ES-I3 (cell line): ENCODE measurements at regions not wholly inside any gene's neighbourhood (a gene's known extent, or its start where the extent isn't known, plus 50 kb on each side); places are given as distances from the start of the nearest gene placed in this dataset.
"Not testable (repeated sequence)": the region's sequence is repeated elsewhere in the genome, so short reads cannot be mapped to it uniquely, and the experiment has no call there.

ENCODE experiments used
- H3K36me3 ChIP-seq: 2 replicates; pipeline ENCODE4 v1.6.1; 2013; ENCODE audit warnings: mild to moderate bottlenecking, low read length, control low read depth, moderate library complexity; ENCODE audit not compliant: insufficient read depth
- H3K4me1 ChIP-seq: 2 replicates; pipeline ENCODE4 v1.6.1; 2013; ENCODE audit warnings: mild to moderate bottlenecking, control low read depth, low read length; ENCODE audit not compliant: insufficient read depth
- H3K9ac ChIP-seq: 2 replicates; pipeline ENCODE4 v1.6.1; 2013; ENCODE audit warnings: low read depth, mild to moderate bottlenecking, low read length, moderate library complexity
- H3K9me3 ChIP-seq: 2 replicates; pipeline ENCODE4 v1.6.1; 2013; ENCODE audit warnings: mild to moderate bottlenecking, low read length, moderate library complexity; ENCODE audit not compliant: control insufficient read depth, insufficient read depth

DNA sequence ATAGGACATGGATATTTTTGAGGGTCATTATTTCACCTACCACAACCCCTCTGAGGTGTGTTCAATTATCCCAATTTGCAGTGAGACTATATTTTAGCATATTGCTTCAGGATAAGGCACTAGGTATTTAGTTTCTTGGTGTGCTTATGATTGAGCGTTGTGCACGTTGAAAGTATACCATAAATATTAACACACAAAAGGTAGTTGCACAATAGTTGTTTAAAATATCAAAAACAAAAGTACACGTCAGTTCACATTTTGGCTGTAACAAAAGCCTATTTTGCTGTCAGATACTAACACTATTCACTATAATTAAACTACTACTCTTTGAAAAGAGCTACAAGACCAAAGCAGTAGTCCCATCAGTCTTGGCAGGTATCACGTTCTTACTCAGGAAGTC lies 367.5 kb downstream of the DSC3 start:
- Histone ChIP-seq H3K4me1 (no peaks in the 10 kb centered on the region), H3K36me3 (no peaks in the 10 kb centered on the region), H3K9ac (no peak overlapping the region), H3K9me3 (no peaks in the 10 kb centered on the region)

GRCh38 chr18:30674596-30674995 lies 367.9 kb downstream of the DSC3 start:
- Histone ChIP-seq H3K9me3 (no peaks in the 10 kb centered on the region), H3K4me1 (no peaks in the 10 kb centered on the region), H3K36me3 (no peaks in the 10 kb centered on the region), H3K9ac (no peak overlapping the region)

DNA sequence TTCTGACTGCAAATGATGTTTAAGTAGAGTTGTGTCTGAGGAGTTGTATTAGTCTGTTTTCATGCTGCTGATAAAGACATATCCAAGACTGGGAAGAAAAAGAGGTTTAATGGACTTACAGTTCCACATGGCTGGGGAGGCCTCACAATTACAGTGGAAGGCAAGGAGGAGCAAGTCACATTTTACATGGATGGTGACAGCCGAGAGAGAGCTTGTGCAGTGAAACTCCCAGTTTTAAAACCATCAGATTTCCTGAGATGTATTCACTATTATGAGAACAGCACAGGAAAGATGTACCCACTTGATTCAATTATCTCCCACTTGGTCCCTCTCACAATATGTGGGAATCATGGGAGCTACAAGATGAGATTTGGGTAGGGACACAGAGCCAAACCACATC lies 370.1 kb downstream of the DSC3 start:
- H3K4me1 ChIP-seq, H3K9me3 ChIP-seq, H3K36me3 ChIP-seq, H3K9ac ChIP-seq: not testable (repeated sequence)

GRCh38 chr18:30658306-30658705 lies 384.2 kb downstream of the DSC3 start:
- Histone ChIP-seq H3K4me1 (no peaks in the 10 kb centered on the region), H3K36me3 (no peaks in the 10 kb centered on the region), H3K9me3 (no peaks in the 10 kb centered on the region), H3K9ac (no peak overlapping the region)

DNA sequence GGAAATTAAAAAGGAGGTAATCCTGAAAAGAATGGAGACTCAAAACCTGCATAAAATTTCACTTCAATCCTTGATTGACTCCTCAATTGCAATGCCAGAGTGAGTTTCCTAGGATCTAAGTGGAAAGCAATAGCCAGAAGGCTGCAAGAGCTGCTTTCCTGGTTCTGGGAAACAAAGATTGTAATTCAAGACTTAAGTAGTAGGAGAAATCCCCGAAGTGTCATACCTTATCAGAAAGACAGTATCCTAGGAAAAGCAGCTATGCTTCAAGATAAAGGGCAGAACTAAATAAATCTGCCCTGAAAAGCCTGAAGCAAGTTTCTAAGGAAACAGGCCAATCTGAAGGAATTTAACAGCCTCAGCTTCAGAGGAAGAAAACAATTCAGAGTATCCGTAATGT lies 390.2 kb downstream of the DSC3 start:
- Histone ChIP-seq H3K4me1 (no peaks in the 10 kb centered on the region), H3K36me3 (no peaks in the 10 kb centered on the region), H3K9ac (no peak overlapping the region), H3K9me3 (no peaks in the 10 kb centered on the region)

DNA sequence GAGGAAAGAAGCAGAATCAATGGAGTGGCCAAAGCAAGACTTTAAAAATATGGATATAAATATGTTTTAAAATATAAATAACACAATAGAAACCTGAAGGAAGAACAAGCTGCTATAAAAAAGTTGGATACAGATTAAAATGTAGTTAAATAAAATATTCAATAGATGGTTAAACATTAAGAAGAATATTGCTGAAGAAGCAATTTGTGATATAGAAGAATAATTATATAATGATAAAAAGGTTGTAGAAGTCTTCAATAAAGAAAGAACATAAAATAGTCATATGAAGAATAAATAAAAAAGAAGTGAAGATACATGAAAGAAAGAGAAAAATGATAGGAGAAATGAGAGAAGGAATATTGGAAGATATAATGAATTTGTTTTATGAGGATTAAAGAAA lies 392.0 kb downstream of the DSC3 start:
- no peaks in the 10 kb centered on the region for H3K4me1 ChIP-seq
- no peak overlapping the region for H3K9ac ChIP-seq
- no peaks in the 10 kb centered on the region for H3K9me3 ChIP-seq
- no peaks in the 10 kb centered on the region for H3K36me3 ChIP-seq

GRCh38 chr18:30644158-30644557 lies 398.4 kb downstream of the DSC3 start:
- no peak overlapping the region for H3K9ac ChIP-seq
- H3K4me1 ChIP-seq: no peaks in the 10 kb centered on the region
- H3K36me3 ChIP-seq: no peaks in the 10 kb centered on the region
- no peaks in the 10 kb centered on the region for H3K9me3 ChIP-seq

GRCh38 chr18:30639361-30639760 lies 403.2 kb downstream of the DSC3 start:
- Histone ChIP-seq H3K9me3 (no peaks in the 10 kb centered on the region), H3K9ac (no peak overlapping the region), H3K36me3 (no peaks in the 10 kb centered on the region), H3K4me1 (no peaks in the 10 kb centered on the region)

GRCh38 chr18:30634249-30634648 lies 408.3 kb downstream of the DSC3 start:
- Histone ChIP-seq H3K36me3 (no peaks in the 10 kb centered on the region), H3K4me1 (peaks cover 11% of the 10 kb centered on the region), H3K9ac (no peak overlapping the region), H3K9me3 (peaks cover 7% of the 10 kb centered on the region; the same call in 1 of the 2 replicates)

DNA sequence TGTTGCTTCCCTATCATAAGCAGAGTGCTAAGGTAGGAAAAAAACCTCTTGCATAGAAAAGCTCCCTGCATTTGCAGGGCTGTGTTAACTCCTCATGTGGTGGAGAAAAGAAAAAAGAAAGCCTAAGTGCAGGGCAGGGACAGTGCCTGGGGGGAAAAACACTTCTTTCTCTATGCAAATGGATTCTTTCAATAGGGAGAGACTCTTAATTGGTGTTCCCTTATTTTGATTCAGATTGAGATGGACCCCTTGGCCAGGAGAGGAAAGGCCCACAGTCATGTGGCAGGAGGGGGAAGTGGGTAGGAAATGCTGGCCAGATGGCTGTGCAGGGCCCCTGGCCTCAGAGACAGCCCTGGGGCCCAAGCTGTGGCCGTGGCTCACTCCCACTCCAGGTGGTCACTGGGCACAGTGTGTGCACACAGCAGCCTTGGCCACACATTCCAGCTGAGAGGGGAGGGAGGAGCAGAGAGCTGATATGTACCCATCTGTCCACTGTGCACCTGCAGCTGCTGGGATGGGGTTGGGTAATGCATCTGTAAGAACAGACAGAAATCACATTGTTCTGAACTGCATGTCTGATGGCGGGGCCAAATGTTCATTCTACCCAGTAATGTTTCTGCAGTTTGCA lies 410.4 kb downstream of the DSC3 start:
- H3K9ac ChIP-seq: no peak overlapping the region
- peaks cover 11% of the 10 kb centered on the region for H3K4me1 ChIP-seq
- no peaks in the 10 kb centered on the region for H3K36me3 ChIP-seq
- peaks cover 14% of the 10 kb centered on the region for H3K9me3 ChIP-seq

- peaks cover 10% of the 10 kb centered on the region for H3K9me3 ChIP-seq
- H3K4me1 ChIP-seq: peaks cover 16% of the 10 kb centered on the region; the same call in 1 of the 2 replicates
- no peaks in the 10 kb centered on the region for H3K36me3 ChIP-seq
- H3K9ac ChIP-seq: no peak overlapping the region
These were observed 416.6 kb downstream of the DSC3 start for GRCh38 chr18:30625961-30626360.

GRCh38 chr18:30623401-30624065 lies 419.0 kb downstream of the DSC3 start:
- H3K4me1 ChIP-seq: peaks cover 16% of the 10 kb centered on the region; the same call in 1 of the 2 replicates
- no peaks in the 10 kb centered on the region for H3K36me3 ChIP-seq
- no peak overlapping the region for H3K9ac ChIP-seq
- H3K9me3 ChIP-seq: peaks cover 9% of the 10 kb centered on the region

GRCh38 chr18:30622635-30623034 lies 419.9 kb downstream of the DSC3 start:
- Histone ChIP-seq H3K9ac (no peak overlapping the region), H3K9me3 (peaks cover 3% of the 10 kb centered on the region; the same call in 1 of the 2 replicates), H3K4me1 (peaks cover 16% of the 10 kb centered on the region; the same call in 1 of the 2 replicates), H3K36me3 (no peaks in the 10 kb centered on the region)

DNA sequence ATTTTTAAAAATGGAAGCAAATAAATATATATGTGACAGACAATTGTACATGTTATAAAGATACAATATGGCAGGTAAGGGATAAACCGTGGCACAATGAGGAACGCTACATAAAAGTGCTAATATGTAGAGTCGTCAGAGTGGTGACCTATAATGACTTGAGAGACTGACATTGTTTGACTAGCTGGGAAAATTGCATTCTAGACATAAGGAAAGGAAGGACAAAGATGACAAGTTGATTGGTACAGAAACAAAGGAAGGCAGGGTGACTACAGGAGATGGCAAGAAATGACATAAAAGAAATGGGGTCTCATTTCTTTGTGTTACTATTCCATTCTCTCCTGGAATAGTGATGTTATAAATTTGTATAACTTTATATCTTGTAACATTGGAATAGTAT lies 420.4 kb downstream of the DSC3 start:
- Histone ChIP-seq H3K9me3 (0 out of 2 replicates have a peak, but pooled peaks cover 3% of the 10 kb centered on the region), H3K9ac (no peak overlapping the region), H3K4me1 (peaks cover 16% of the 10 kb centered on the region; the same call in 1 of the 2 replicates), H3K36me3 (no peaks in the 10 kb centered on the region)

DNA sequence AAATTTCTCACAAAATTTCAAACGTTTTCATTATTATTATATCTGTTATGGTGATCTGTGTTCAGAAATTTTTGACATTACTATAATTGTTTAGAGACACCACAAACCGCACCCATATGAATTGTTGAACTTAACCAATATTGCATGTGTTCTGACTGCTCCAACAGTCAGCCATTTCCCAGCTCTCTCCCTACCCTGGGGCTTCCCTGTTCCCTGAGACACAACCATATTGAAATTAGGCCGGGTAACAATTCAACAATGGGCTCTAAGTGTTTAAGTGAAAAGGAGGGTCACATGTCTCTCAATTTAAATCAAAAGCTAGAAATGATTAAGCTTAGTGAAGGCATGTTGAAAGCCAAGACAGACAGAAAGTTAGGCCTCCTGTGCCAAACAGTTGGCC lies 424.0 kb downstream of the DSC3 start:
- Histone ChIP-seq H3K9me3 (no peaks in the 10 kb centered on the region), H3K4me1 (peaks cover 10% of the 10 kb centered on the region; the same call in 1 of the 2 replicates), H3K9ac (no peak overlapping the region), H3K36me3 (no peaks in the 10 kb centered on the region)
